ENCODE measurements at regions not wholly inside any gene's neighbourhood (a gene's known extent, or its start where the extent isn't known, plus 50 kb on each side); places are given as distances from the start of the nearest gene placed in this dataset.

DNA sequence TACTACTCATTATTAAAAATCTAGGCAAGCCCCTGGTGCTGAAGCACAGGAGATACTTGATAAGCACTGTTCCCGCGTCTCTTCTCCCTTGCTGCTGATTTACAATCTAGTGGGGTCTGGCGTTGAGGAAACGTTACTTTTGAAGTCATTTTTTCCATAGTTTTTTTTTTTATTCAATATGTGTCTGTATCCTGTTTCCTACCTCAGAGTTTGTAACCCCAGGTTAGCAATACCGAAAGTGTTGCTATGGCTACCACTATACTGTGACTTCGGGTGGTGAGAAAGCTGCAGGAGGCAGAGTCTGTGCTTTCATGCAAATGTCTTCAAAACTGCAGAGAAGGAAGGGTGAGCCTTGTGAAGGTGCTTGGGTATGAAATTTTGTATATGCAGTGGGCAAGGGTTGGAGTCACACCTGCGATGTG, 458.8 kb upstream of the GHITM start:
- H2AFZ ChIP-seq (ENCODE audit: low read depth, low read length) = no peak overlapping the region
- CTCF ChIA-PET = no interaction called here
- no peaks in the 10 kb centered on the region for H3K79me2 ChIP-seq (ENCODE audit: control insufficient read depth, insufficient read depth, low read length)
- H3K36me3 ChIP-seq (ENCODE audit: control insufficient read depth in 2 of 2, extremely low read depth in 1 of 2, insufficient read depth in 2 of 2, low read length in 2 of 2) = no peaks in the 10 kb centered on the region
- no peaks in the 10 kb centered on the region for H3K27me3 ChIP-seq (ENCODE audit: control insufficient read depth in 2 of 2, insufficient read depth in 2 of 2, low read length in 2 of 2)
- FAIRE-seq (no peak), DNase-seq (ENCODE audit: low read depth, low spot score) (no peak)
- dilution Hi-C loops (cut with MboI; ENCODE audit: extremely low pct_ligation_motif_present, low sequenced_read_pairs) (no loop called here), intact Hi-C loops (cut with micrococcal nuclease) (no loop called here)
- H3K27ac ChIP-seq (ENCODE audit: insufficient read depth, low read depth, low read length) = no peak overlapping the region
- no peaks in the 10 kb centered on the region for H4K20me1 ChIP-seq (replicated peaks; ENCODE audit: control insufficient read depth, extremely low read depth, insufficient read depth, low read length)
- H3K4me2 ChIP-seq (ENCODE audit: insufficient read depth, low read length) = no peak overlapping the region
- no peak overlapping the region for H3K9ac ChIP-seq (replicated peaks; ENCODE audit: extremely low read depth, insufficient read depth, low read length)
- no peaks in the 10 kb centered on the region for H3K4me1 ChIP-seq (ENCODE audit: control insufficient read depth, extremely low read depth, insufficient read depth, low read length)
- no peak overlapping the region for H3K4me3 ChIP-seq (replicated peaks in 1 of 3; ENCODE audit: insufficient read depth in 1 of 3, low read depth in 1 of 3, low read length in 3 of 3)
- H3K9me1 ChIP-seq (replicated peaks; ENCODE audit: control insufficient read depth, extremely low read depth, insufficient read depth, low read length) = no peaks in the 10 kb centered on the region
- POLR2A ChIA-PET = no interaction called here
- BruUV-seq (replicated peaks) = no TSS peak
- no peaks in the 10 kb centered on the region for H3K9me3 ChIP-seq (replicated peaks; ENCODE audit: control insufficient read depth, insufficient read depth, low read length)
- TF ChIP-seq, protein P1, sequence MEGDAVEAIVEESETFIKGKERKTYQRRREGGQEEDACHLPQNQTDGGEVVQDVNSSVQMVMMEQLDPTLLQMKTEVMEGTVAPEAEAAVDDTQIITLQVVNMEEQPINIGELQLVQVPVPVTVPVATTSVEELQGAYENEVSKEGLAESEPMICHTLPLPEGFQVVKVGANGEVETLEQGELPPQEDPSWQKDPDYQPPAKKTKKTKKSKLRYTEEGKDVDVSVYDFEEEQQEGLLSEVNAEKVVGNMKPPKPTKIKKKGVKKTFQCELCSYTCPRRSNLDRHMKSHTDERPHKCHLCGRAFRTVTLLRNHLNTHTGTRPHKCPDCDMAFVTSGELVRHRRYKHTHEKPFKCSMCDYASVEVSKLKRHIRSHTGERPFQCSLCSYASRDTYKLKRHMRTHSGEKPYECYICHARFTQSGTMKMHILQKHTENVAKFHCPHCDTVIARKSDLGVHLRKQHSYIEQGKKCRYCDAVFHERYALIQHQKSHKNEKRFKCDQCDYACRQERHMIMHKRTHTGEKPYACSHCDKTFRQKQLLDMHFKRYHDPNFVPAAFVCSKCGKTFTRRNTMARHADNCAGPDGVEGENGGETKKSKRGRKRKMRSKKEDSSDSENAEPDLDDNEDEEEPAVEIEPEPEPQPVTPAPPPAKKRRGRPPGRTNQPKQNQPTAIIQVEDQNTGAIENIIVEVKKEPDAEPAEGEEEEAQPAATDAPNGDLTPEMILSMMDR (IDR thresholded peaks at IDR 0.05; ENCODE audit: extremely low read depth in 1 of 2, insufficient read depth in 1 of 2, low read depth in 1 of 2, low read length in 2 of 2) = no peak
- no peak for TF ChIP-seq GATA2 (IDR thresholded peaks at IDR 0.05; ENCODE audit: insufficient read depth, insufficient read length, low read depth, low read length)
- TF ChIP-seq MYC (IDR thresholded peaks at IDR 0.05; ENCODE audit: low read depth, low read length) = no peak
- TF ChIP-seq JUN (IDR thresholded peaks at IDR 0.05; ENCODE audit: borderline replicate concordance, insufficient read depth, insufficient read length, low read depth) = no peak
- TF ChIP-seq EZH2 (IDR thresholded peaks at IDR 0.05; ENCODE audit: borderline replicate concordance, low read depth, low read length, severe bottlenecking) = no peak
- TF ChIP-seq FOS (IDR thresholded peaks at IDR 0.05; ENCODE audit: borderline replicate concordance, insufficient read depth, low read length) = no peak

DNA sequence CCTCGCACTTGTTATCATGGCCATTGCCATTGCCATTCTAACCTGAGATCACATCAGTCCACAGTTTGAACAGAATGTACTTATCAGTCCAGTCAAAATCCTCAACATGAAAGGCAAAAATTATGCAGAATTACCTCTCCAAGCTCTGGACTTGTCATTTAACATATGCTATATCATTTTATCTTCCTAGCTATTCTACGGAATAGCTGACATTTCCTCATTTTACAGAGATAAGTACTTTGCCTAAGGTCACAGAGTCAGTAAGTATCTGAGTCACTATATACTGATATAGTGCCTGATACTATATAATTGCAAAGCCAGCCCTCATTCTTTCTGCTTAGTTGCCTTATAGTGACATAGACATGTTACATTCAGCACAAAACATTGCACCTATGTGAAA, 456.9 kb upstream of the GHITM start:
- Histone ChIP-seq H3K4me3 (replicated peaks in 1 of 3; ENCODE audit: insufficient read depth in 1 of 3, low read depth in 1 of 3, low read length in 3 of 3) (no peak overlapping the region), H2AFZ (ENCODE audit: low read depth, low read length) (no peak overlapping the region), H3K9me3 (replicated peaks; ENCODE audit: control insufficient read depth, insufficient read depth, low read length) (no peaks in the 10 kb centered on the region), H3K79me2 (ENCODE audit: control insufficient read depth, insufficient read depth, low read length) (no peaks in the 10 kb centered on the region), H3K27ac (ENCODE audit: insufficient read depth, low read depth, low read length) (no peak overlapping the region), H3K9ac (replicated peaks; ENCODE audit: extremely low read depth, insufficient read depth, low read length) (no peak overlapping the region), H3K4me2 (ENCODE audit: insufficient read depth, low read length) (no peak overlapping the region), H3K9me1 (replicated peaks; ENCODE audit: control insufficient read depth, extremely low read depth, insufficient read depth, low read length) (no peaks in the 10 kb centered on the region), H3K4me1 (ENCODE audit: control insufficient read depth, extremely low read depth, insufficient read depth, low read length) (no peaks in the 10 kb centered on the region), H4K20me1 (replicated peaks; ENCODE audit: control insufficient read depth, extremely low read depth, insufficient read depth, low read length) (no peaks in the 10 kb centered on the region), H3K27me3 (ENCODE audit: control insufficient read depth in 2 of 2, insufficient read depth in 2 of 2, low read length in 2 of 2) (no peaks in the 10 kb centered on the region), H3K36me3 (ENCODE audit: control insufficient read depth in 2 of 2, extremely low read depth in 1 of 2, insufficient read depth in 2 of 2, low read length in 2 of 2) (no peaks in the 10 kb centered on the region)
- no peak for DNase-seq (ENCODE audit: low read depth, low spot score)
- no TSS peak for BruUV-seq (replicated peaks)
- dilution Hi-C loops (cut with MboI; ENCODE audit: extremely low pct_ligation_motif_present, low sequenced_read_pairs) (no loop called here), intact Hi-C loops (cut with micrococcal nuclease) (no loop called here)
- TF ChIP-seq EZH2 (IDR thresholded peaks at IDR 0.05; ENCODE audit: borderline replicate concordance, low read depth, low read length, severe bottlenecking) (no peak), POLR2AphosphoS5 (IDR thresholded peaks at IDR 0.05; ENCODE audit: insufficient read depth, low read depth, low read length) (no peak), FOS (IDR thresholded peaks at IDR 0.05; ENCODE audit: borderline replicate concordance, insufficient read depth, low read length) (no peak), MYC (IDR thresholded peaks at IDR 0.05; ENCODE audit: low read depth, low read length) (no peak), JUN (IDR thresholded peaks at IDR 0.05; ENCODE audit: borderline replicate concordance, insufficient read depth, insufficient read length, low read depth) (no peak), GATA2 (IDR thresholded peaks at IDR 0.05; ENCODE audit: insufficient read depth, insufficient read length, low read depth, low read length) (no peak), POLR2A (IDR thresholded peaks at IDR 0.05; ENCODE audit: low read depth, low read length) (no peak)
- TF ChIP-seq, protein P2, sequence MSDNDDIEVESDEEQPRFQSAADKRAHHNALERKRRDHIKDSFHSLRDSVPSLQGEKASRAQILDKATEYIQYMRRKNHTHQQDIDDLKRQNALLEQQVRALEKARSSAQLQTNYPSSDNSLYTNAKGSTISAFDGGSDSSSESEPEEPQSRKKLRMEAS (IDR thresholded peaks at IDR 0.05; ENCODE audit: insufficient read depth, insufficient read length) = no peak
- TF ChIP-seq, protein P1 (IDR thresholded peaks at IDR 0.05; ENCODE audit: extremely low read depth in 1 of 2, insufficient read depth in 1 of 2, low read depth in 1 of 2, low read length in 2 of 2) = no peak
- FAIRE-seq = no peak
- CTCF ChIA-PET = interaction anchor here (1.4 kb wide), 1 partner anchor 14 kb away, joined by 4 read pairs; no protein-coding TSS in a partner anchor
- POLR2A ChIA-PET = no interaction called here

Data from endothelial cell of umbilical vein (primary cell).